ENCODE measurements at regions not wholly inside any gene's neighbourhood (a gene's known extent, or its start where the extent isn't known, plus 50 kb on each side); places are given as distances from the start of the nearest gene placed in this dataset.

DNA sequence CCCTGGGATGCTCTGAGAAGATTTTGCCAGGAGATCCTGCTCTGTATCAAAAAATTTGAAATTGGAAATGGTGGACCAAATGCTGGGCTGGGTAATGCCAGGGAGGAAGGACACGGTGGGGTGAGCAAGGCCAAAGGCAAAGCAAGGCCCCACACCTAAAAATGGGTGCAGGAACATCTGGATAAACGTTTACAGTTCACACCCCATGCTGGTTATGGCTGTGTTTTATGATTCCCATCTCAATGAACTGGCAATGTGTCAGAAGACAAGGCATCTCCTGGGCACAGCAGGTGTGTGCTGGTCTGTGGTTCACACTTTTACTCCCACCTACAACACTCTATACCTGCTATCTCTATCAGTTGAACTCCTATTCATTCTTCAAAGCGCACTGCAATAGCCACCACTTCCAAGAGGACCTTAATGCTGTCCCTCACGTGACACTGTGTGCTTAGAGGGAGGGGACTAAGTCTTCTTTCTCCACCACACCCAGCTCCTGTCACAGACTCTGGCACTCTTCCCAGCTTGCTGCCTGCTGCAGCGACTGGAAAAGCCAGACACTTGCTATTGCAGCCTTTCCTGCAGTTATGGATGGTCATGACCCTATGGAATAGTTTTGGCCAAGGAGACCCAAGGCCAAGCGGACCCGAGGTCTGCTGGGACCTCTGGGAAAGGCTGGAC is 277.5 kb downstream of the CTTN start:
- TF ChIP-seq CTCF (IDR thresholded peaks at IDR 0.05; ENCODE audit: low read depth, low read length, missing input control) = no peak
- no peak for TF ChIP-seq EGR1 (IDR thresholded peaks at IDR 0.05; ENCODE audit: low read depth in 2 of 2)
- no peak for TF ChIP-seq REST (IDR thresholded peaks at IDR 0.05)
- no peak for TF ChIP-seq MAX (IDR thresholded peaks at IDR 0.05)
- TF ChIP-seq JUND (IDR thresholded peaks at IDR 0.05) = no peak
- TF ChIP-seq YY1 (IDR thresholded peaks at IDR 0.05) = no peak
- no peak for TF ChIP-seq GABPA (IDR thresholded peaks at IDR 0.05 in 1 of 2, conservative IDR thresholded peaks at IDR 0.05 in 1 of 2)
- TF ChIP-seq TAF1 (conservative IDR thresholded peaks at IDR 0.05) = no peak
- no peak for TF ChIP-seq HNF4G (IDR thresholded peaks at IDR 0.05)
- TF ChIP-seq ZBTB33 (IDR thresholded peaks at IDR 0.05) = no peak
- TF ChIP-seq, protein P1, sequence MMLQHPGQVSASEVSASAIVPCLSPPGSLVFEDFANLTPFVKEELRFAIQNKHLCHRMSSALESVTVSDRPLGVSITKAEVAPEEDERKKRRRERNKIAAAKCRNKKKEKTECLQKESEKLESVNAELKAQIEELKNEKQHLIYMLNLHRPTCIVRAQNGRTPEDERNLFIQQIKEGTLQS (IDR thresholded peaks at IDR 0.05) = no peak

All from liver (tissue), 3 donors.